Epithelial cell of proximal tubule (primary cell): ENCODE measurements at regions not wholly inside any gene's neighbourhood (a gene's known extent, or its start where the extent isn't known, plus 50 kb on each side); places are given as distances from the start of the nearest gene placed in this dataset.
"Not testable (repeated sequence)": the region's sequence is repeated elsewhere in the genome, so short reads cannot be mapped to it uniquely, and the experiment has no call there.

Experiments
- DNase-seq: peaks from one replicate; pipeline ENCODE4 v3.0.0-alpha.2; 2011; ENCODE audit warnings: low read depth
- H3K4me3 ChIP-seq: 2 replicates; pipeline ENCODE4 v1.5.1; 2011; ENCODE audit warnings: low read depth, mild to moderate bottlenecking, low read length
- TF ChIP-seq, protein P1 (sequence below): conservative IDR thresholded peaks from 2 replicates; pipeline ENCODE4 v1.5.1; 2012; ENCODE audit warnings: low read depth, mild to moderate bottlenecking, low read length

DNA sequence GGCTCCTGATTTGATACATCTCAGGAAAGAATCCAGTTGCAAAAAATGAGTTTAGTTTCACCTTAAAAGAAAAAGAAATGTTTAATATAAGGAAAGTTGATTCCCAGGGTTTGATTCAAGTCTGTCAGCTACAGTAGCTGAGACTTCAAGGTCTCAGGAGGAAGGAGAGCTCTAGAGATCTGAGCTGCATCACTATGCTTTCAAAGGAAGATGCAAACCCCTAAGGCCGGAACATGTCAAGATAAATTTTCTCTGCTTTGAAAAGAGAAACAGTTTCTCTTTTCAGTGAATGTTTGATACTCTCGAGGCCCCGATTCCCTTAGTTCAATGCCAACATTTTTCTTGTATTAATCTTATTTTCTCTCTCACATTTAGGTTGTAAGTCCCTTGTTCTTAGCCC lies 128.6 kb downstream of the RGPD3 start:
- no peak overlapping the region for H3K4me3 ChIP-seq
- no peak for DNase-seq
- TF ChIP-seq, protein P1, sequence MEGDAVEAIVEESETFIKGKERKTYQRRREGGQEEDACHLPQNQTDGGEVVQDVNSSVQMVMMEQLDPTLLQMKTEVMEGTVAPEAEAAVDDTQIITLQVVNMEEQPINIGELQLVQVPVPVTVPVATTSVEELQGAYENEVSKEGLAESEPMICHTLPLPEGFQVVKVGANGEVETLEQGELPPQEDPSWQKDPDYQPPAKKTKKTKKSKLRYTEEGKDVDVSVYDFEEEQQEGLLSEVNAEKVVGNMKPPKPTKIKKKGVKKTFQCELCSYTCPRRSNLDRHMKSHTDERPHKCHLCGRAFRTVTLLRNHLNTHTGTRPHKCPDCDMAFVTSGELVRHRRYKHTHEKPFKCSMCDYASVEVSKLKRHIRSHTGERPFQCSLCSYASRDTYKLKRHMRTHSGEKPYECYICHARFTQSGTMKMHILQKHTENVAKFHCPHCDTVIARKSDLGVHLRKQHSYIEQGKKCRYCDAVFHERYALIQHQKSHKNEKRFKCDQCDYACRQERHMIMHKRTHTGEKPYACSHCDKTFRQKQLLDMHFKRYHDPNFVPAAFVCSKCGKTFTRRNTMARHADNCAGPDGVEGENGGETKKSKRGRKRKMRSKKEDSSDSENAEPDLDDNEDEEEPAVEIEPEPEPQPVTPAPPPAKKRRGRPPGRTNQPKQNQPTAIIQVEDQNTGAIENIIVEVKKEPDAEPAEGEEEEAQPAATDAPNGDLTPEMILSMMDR, result no peak

DNA sequence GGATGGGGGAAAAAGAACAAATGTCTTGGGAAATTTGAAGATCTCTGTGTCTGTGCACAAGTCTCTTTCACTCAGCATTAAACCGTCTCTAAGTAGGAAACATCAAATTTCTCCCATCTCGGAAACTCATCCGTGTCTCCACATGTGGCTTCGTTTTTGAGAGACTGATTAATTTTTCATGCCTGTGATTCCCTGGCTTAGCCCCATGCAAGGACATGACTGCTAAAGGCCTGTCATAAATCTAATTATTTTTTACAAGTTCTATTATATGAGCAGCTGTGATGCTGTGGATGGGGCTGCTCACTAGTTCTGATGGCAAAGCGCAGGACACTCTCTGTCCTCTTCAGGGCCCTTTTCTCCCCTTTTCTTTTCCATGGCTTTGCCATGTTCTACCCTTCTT lies 129.1 kb downstream of the RGPD3 start:
- no peak for DNase-seq
- TF ChIP-seq, protein P1, result no peak
- H3K4me3 ChIP-seq, result no peak overlapping the region

DNA sequence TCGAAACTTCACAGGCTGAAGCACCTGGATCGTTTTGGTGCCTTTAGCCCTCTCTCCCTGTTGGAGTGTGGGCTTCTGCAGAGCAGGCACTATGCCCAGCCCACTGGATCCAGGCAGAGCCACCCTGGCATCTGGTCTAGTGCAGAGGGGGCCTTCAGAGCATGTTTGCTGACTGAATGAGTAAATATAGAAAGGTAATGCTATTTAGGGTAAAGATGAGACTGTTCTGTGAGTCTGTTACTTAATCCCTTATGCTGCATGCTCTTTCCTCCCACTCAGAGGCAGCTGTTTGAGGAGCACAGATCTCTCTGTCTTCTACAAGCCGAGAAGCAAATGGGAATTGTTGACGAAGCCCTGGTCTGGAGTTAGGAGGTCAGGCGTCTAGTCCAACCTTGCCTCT lies 130.2 kb downstream of the RGPD3 start:
- TF ChIP-seq, protein P1, result no peak
- DNase-seq, result no peak
- no peak overlapping the region for H3K4me3 ChIP-seq

DNA sequence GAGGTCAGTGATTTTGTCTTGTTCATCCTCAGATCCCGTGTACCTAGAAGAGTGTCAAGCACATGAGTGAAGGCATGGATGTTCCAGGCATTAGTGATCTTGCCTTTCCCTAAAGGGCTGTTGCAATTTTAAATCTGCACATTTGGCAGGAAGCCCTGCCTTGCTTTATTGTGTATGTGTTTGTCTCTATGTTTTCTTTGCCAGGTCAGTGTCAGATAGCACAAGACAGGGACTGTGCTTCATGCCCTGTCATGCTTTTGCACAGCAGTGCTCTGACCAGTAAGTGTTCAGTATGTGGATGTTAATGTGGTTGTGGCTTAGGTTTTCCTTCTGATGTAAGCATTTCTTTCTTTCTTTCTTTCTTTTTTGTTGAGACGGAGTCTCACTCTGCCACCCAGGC lies 131.5 kb downstream of the RGPD3 start:
- TF ChIP-seq, protein P1, result no peak
- DNase-seq, result no peak
- no peak overlapping the region for H3K4me3 ChIP-seq

DNA sequence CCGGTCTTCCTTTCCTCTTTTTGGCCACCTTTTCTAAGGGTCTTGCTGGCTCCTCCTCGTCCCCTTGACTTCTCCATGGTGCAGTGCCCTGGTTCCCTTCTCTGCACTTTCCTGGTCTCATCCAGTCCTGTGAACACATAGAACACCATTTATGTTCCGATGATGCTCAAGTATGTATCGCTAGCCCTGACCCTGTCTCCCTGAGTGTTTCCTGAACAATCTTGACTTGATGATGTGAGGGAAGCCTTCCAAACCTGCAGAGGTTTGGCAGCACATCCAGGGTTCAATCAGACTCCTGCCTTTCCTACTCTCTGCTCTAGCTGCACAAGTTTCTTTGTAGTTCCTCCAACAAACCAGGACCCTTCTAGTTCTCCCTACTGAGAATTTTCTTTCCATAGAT lies 132.1 kb downstream of the RGPD3 start:
- no peak overlapping the region for H3K4me3 ChIP-seq
- TF ChIP-seq, protein P1, result no peak
- DNase-seq, result no peak

DNA sequence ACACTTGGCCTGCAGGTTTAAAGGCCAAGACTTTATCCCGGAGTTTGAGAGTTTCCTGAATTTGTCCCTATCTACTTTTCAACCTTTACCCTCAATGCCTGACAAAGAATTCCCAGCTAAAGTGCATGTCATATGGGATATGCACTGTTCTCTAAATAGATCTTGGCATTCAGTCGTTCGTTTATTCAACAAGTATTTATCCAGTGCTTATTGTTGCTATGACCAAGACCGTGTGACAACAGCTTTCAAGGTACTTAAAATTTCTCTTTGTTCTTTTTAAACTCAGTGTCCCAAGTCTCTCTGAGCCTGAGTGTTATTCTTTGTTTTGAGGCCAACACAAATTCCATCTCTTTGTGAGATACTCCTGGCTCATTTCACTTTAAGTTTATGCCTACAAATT lies 133.4 kb downstream of the RGPD3 start:
- no peak overlapping the region for H3K4me3 ChIP-seq
- DNase-seq, result no peak
- TF ChIP-seq, protein P1, result no peak

DNA sequence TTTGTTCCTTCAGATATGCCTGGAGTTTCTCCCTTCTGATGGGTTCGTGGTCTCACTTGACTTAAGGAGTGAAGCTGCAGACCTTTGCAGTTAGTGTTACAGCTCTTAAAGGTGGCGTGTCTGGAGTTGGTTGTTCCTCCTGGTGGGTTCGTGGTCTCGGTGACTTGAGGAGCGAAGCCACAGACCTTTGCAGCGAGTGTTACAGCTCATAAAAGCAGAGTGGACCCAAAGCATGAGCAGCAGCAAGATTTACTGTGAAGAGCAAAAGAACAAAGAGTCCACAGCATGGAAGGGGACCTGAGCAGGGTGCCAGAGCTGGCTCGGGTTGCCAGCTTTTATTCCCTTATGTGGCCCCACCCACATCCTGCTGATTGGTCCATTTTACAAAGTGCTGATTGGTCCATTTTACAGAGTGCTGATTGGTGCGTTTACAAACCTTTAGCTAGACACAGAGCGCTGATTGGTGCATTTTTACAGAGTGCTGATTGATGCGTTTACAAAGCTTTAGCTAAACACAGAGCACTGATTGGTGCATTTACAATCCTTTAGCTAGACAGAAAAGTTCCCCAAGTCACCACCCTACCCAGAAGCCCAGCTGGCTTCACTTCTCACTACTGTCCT lies 134.8 kb downstream of the RGPD3 start:
- H3K4me3 ChIP-seq, DNase-seq: not testable (repeated sequence)

DNA sequence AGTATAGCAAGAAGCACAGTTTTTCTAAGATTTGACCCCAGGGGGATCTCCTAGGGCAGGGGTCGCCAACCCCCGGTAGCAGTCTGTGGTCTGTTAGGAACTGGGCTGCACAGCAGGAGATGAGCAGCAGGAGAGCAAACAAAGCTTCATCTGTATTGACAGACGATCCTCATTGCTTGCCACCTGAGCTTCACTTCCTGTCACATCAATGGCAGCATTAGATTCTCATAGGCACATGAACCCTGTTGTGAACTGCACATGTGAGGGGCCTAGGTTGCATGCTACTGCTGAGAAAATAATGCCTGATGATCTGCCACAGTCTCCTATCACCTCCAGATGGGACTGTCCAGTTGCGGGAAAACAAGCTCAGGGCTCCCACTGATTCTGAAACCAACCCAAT lies 136.2 kb downstream of the RGPD3 start:
- no peak for DNase-seq
- TF ChIP-seq, protein P1, result no peak
- H3K4me3 ChIP-seq, result no peak overlapping the region

DNA sequence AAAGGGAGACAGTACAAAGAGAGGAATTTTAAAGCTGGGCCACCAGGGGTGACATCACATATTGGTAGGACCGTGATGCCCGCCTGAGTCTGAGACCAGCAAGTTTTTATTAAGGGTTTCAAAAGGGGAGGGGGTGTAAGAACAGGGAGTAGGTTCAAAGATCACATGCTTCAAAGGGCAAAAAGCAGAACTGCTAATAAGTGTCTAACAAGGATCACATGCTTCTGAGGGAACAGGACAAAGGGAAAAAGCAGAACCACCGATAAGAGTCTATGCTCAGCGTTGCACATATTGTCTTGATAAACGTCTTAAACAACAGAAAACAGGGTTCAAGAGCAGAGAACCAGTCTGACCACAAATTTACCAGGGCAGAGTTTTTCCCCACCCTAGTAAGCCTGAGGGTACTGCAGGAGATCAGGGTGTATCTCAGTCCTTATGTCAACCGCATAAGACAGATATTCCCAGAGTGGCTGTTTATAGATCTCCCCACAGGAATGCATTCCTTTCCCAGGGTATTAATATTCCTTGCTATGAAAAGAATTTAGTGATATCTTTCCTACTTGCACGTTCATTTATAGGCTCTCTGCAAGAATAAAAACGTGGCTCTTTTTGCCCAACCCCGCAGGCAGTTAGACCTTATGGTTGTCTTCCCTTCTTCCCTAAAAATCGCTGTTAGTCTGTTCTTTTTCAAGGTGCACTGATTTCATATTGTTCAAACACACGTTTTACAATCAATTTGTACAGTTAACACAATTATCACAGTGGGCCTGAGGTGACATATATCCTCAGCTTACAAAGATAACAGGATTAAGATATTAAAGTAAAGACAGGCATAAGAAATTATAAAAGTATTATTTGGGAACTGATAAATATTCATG lies 136.5 kb upstream of the UXS1 start:
- DNase-seq, H3K4me3 ChIP-seq: not testable (repeated sequence)
